Liver (tissue), 1 donor: ENCODE measurements at regions not wholly inside any gene's neighbourhood (a gene's known extent, or its start where the extent isn't known, plus 50 kb on each side); places are given as distances from the start of the nearest gene placed in this dataset.

ENCODE experiments used
- FOXA1 ChIP-seq: IDR thresholded peaks from 2 replicates; pipeline ENCODE4 v1.6.1; 2016; ENCODE audit warnings: antibody characterized with exemption
- TF ChIP-seq, protein P1 (sequence below): IDR thresholded peaks from 2 replicates; pipeline ENCODE4 v1.6.1; 2016; ENCODE audit warnings: antibody characterized with exemption

DNA sequence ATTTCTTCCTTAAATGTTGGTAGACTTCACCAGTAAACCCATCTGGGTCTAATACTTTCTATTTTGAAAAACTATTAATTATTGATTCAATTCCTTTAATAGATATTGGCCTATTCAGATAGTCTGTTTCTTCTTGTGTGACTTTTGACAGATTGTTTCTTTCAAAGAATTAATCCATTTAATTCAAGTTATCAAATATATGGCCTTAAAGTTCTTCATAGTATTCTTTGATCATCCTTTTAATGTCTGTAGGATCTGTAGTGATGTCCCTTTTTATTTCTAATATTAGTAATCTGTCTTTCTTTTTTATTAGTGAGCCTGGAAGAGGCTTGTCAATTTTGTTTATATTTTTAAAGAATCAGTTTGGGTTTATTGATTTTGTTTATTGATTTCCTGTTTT lies 190.0 kb downstream of the SLC38A4 start:
- TF ChIP-seq FOXA1: no peak
- TF ChIP-seq, protein P1, sequence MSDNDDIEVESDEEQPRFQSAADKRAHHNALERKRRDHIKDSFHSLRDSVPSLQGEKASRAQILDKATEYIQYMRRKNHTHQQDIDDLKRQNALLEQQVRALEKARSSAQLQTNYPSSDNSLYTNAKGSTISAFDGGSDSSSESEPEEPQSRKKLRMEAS: no peak
